Erythroblast (primary cell): ENCODE measurements at regions not wholly inside any gene's neighbourhood (a gene's known extent, or its start where the extent isn't known, plus 50 kb on each side); places are given as distances from the start of the nearest gene placed in this dataset.

Source experiments
- GATA1 ChIP-seq: IDR thresholded peaks from 2 replicates; pipeline ENCODE4 v1.6.1; 2011; ENCODE audit warnings: low read depth, mild to moderate bottlenecking, control low read depth, low read length, moderate library complexity
- POLR2A ChIP-seq: IDR thresholded peaks from 2 replicates; pipeline ENCODE4 v1.6.1; 2011; ENCODE audit warnings: mild to moderate bottlenecking, low read length

- TF ChIP-seq POLR2A, result no peak
- no peak for TF ChIP-seq GATA1
Observed at GRCh38 chr13:50535050-50535449, 308.4 kb downstream of the DLEU7 start.
